Fibroblast of lung (primary cell): ENCODE measurements at regions not wholly inside any gene's neighbourhood (a gene's known extent, or its start where the extent isn't known, plus 50 kb on each side); places are given as distances from the start of the nearest gene placed in this dataset.

Experiments
- CTCF ChIP-seq, 2 donors: IDR thresholded peaks in 1 of 2; conservative IDR thresholded peaks in 1 of 2; 1 replicate in 1 of 2; 2 replicates in 1 of 2; pipeline ENCODE4 v1.5.1; 2011 to 2012; ENCODE audit warnings: low read length in 2 of 2, control low read depth in 1 of 2, inconsistent platforms in 1 of 2, low read depth in 1 of 2, mild to moderate bottlenecking in 1 of 2
- EZH2 ChIP-seq: IDR thresholded peaks from 2 replicates; pipeline ENCODE4 v1.5.1; 2012; ENCODE audit warnings: low read length, control low read depth, mild to moderate bottlenecking; ENCODE audit errors: missing control alignments

GRCh38 chr6:48615041-48615440 lies 504.0 kb upstream of the PTCHD4 start:
- no peak for TF ChIP-seq EZH2
- TF ChIP-seq CTCF (conservative IDR thresholded peaks at IDR 0.05 in 1 of 2, IDR thresholded peaks at IDR 0.05 in 1 of 2; ENCODE audit: low read depth in 1 of 2, low read length in 2 of 2): no peak
